Liver (tissue), 3 donors: ENCODE measurements at regions not wholly inside any gene's neighbourhood (a gene's known extent, or its start where the extent isn't known, plus 50 kb on each side); places are given as distances from the start of the nearest gene placed in this dataset.

Experiments
- GABPA ChIP-seq, 2 donors: IDR thresholded peaks in 1 of 2; conservative IDR thresholded peaks in 1 of 2; 2 replicates each; pipeline ENCODE4 v1.6.1; 2016; ENCODE audit warnings: antibody characterized with exemption in 2 of 2, mild to moderate bottlenecking in 1 of 2, moderate library complexity in 1 of 2
- TAF1 ChIP-seq: conservative IDR thresholded peaks from 2 replicates; pipeline ENCODE4 v1.6.1; 2016; ENCODE audit warnings: antibody characterized with exemption, mild to moderate bottlenecking
- YY1 ChIP-seq: IDR thresholded peaks from 2 replicates; pipeline ENCODE4 v1.6.1; 2016; ENCODE audit warnings: antibody characterized with exemption, mild to moderate bottlenecking
- TF ChIP-seq, protein P1 (sequence below): fragments of 150-350 bp; IDR thresholded peaks from 2 replicates; pipeline ENCODE4 v1.5.1; 2017; ENCODE audit warnings: improper control_type of control experiment, low read depth, low read length; ENCODE audit not compliant: missing input control
- TF ChIP-seq, protein P2 (sequence below): IDR thresholded peaks from 2 replicates; pipeline ENCODE4 v1.6.1; 2016; ENCODE audit warnings: antibody characterized with exemption
- TF ChIP-seq, protein P3 (sequence below): IDR thresholded peaks from 2 replicates; pipeline ENCODE4 v1.6.1; 2016; ENCODE audit warnings: antibody characterized with exemption
- donor health status: healthy.
- donor health status: healthy.

DNA sequence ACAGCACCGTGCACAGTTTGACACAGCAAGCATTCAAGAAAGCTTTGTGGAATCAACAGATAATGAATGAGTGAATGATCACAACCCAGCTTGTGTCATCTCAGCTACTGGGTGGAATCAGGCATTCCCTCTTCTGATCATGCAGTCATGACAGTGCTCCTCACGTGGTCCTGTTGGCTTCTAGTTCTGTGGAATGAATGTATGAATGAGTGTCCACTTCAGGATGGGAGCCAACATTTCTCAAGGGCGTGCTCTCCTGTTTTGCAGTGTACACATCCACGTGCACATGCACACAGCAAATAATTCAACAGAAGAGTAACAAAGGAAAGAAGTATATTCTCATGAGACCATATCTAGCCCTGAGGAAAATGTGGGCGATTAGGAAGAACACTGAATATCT is 133.1 kb upstream of the NPVF start:
- TF ChIP-seq, protein P1, sequence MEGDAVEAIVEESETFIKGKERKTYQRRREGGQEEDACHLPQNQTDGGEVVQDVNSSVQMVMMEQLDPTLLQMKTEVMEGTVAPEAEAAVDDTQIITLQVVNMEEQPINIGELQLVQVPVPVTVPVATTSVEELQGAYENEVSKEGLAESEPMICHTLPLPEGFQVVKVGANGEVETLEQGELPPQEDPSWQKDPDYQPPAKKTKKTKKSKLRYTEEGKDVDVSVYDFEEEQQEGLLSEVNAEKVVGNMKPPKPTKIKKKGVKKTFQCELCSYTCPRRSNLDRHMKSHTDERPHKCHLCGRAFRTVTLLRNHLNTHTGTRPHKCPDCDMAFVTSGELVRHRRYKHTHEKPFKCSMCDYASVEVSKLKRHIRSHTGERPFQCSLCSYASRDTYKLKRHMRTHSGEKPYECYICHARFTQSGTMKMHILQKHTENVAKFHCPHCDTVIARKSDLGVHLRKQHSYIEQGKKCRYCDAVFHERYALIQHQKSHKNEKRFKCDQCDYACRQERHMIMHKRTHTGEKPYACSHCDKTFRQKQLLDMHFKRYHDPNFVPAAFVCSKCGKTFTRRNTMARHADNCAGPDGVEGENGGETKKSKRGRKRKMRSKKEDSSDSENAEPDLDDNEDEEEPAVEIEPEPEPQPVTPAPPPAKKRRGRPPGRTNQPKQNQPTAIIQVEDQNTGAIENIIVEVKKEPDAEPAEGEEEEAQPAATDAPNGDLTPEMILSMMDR = no peak
- no peak for TF ChIP-seq GABPA (IDR thresholded peaks at IDR 0.05 in 1 of 2, conservative IDR thresholded peaks at IDR 0.05 in 1 of 2)
- no peak for TF ChIP-seq TAF1
- TF ChIP-seq, protein P2, sequence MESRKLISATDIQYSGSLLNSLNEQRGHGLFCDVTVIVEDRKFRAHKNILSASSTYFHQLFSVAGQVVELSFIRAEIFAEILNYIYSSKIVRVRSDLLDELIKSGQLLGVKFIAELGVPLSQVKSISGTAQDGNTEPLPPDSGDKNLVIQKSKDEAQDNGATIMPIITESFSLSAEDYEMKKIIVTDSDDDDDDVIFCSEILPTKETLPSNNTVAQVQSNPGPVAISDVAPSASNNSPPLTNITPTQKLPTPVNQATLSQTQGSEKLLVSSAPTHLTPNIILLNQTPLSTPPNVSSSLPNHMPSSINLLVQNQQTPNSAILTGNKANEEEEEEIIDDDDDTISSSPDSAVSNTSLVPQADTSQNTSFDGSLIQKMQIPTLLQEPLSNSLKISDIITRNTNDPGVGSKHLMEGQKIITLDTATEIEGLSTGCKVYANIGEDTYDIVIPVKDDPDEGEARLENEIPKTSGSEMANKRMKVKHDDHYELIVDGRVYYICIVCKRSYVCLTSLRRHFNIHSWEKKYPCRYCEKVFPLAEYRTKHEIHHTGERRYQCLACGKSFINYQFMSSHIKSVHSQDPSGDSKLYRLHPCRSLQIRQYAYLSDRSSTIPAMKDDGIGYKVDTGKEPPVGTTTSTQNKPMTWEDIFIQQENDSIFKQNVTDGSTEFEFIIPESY = no peak
- TF ChIP-seq YY1 = no peak
- TF ChIP-seq, protein P3, sequence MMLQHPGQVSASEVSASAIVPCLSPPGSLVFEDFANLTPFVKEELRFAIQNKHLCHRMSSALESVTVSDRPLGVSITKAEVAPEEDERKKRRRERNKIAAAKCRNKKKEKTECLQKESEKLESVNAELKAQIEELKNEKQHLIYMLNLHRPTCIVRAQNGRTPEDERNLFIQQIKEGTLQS = no peak
